K562 (cell line): ENCODE measurements at regions not wholly inside any gene's neighbourhood (a gene's known extent, or its start where the extent isn't known, plus 50 kb on each side); places are given as distances from the start of the nearest gene placed in this dataset.

Source experiments
- ATAC-seq: fragments of 200-7000 bp; cut with Tn5 transposase; 3 replicates; pipeline ENCODE4 v1.9.1; 2020; ENCODE audit warnings: moderate library complexity
- BruUV-seq: library from RNA; stranded (reverse); fragments of 400-500 nt; replicated peaks from 2 replicates; lab custom pipeline; 2021; lab: Mats Ljungman, UMichigan
- CTCF ChIA-PET: fragments of 300-600 bp; formaldehyde crosslinking; extraction: SDS; loops from one replicate; lab custom pipeline; 2021; ENCODE audit warnings: low intra/inter-chr PET ratio; lab: Yijun Ruan, JAX
- POLR2A ChIA-PET: fragments of 300-600, 350-650 bp; sonication (Branson Sonifier 250); formaldehyde crosslinking; extraction: SDS; loops from one replicate; lab custom pipeline; 2021; ENCODE audit warnings: antibody characterized with exemption, inconsistent platforms; lab: Yijun Ruan, JAX
- DNase-seq, 4 experiments: peaks; one replicate each; pipeline versions ENCODE4 v3.0.0 to v3.0.0-alpha.2; 2011 to 2018; ENCODE audit warnings: low spot score in 3 of 4, mixed read lengths in 3 of 4; ENCODE audit errors: extremely low read depth in 1 of 4
- FAIRE-seq: peaks from 2 replicates; lab custom pipeline; 2011; peaks lifted over from hg19 to GRCh38; lab: Jason Lieb, UNC
- H2AFZ ChIP-seq: 2 replicates; pipeline ENCODE4 v1.6.0; 2011; ENCODE audit warnings: low read depth, low read length, control low read depth, inconsistent platforms
- H3K27ac ChIP-seq: fragments of 200-600 bp; 3 replicates; pipeline ENCODE4 v1.8.0; 2011; ENCODE audit warnings: low read depth, mild to moderate bottlenecking, control low read depth, inconsistent platforms, low read length, moderate library complexity, mixed read lengths; ENCODE audit errors: extremely low read depth
- H3K27me3 ChIP-seq, 2 experiments: fragments of 300-600 bp in 1 of 2; 2 replicates in 1 of 2; 3 replicates in 1 of 2; pipeline versions ENCODE4 v1.6.0 to v1.8.0; 2011; ENCODE audit warnings: inconsistent platforms in 2 of 2, low read length in 2 of 2, mild to moderate bottlenecking in 1 of 2, mixed read lengths in 1 of 2, moderate library complexity in 1 of 2; ENCODE audit not compliant: control insufficient read depth in 2 of 2, insufficient read depth in 2 of 2
- H3K36me3 ChIP-seq: fragments of 300-600 bp; 3 replicates; pipeline ENCODE4 v1.8.0; 2011; ENCODE audit warnings: mild to moderate bottlenecking, low read length, inconsistent platforms; ENCODE audit not compliant: control insufficient read depth, insufficient read depth
- H3K4me1 ChIP-seq, 2 experiments: fragments of 200-600 bp in 1 of 2; replicated peaks in 1 of 2; 2 replicates in 1 of 2; 3 replicates in 1 of 2; pipeline versions ENCODE4 v1.5.1 to v1.8.0; 2011; ENCODE audit warnings: inconsistent platforms in 2 of 2, low read length in 2 of 2, mild to moderate bottlenecking in 1 of 2, mixed read lengths in 1 of 2, moderate library complexity in 1 of 2; ENCODE audit not compliant: control insufficient read depth in 2 of 2, insufficient read depth in 2 of 2
- H3K4me2 ChIP-seq: 2 replicates; pipeline ENCODE4 v1.6.1; 2011; ENCODE audit warnings: low read length, control low read depth, inconsistent platforms, mixed read lengths; ENCODE audit not compliant: insufficient read depth
- H3K4me3 ChIP-seq: fragments of 200-600 bp; sonication (generic), shearing (Covaris generic); 2 replicates; pipeline ENCODE4 v1.5.1; 2016; ENCODE audit warnings: control low read depth, inconsistent platforms
- H3K79me2 ChIP-seq: fragments of 200-600 bp; 3 replicates; pipeline ENCODE4 v1.8.0; 2011; ENCODE audit warnings: low read length, inconsistent platforms; ENCODE audit not compliant: control insufficient read depth, insufficient read depth
- H3K9ac ChIP-seq, 2 experiments: 2 replicates each; pipeline versions ENCODE4 v1.6.0 to v1.6.1; 2011; ENCODE audit warnings: low read depth in 2 of 2, low read length in 2 of 2, control low read depth in 1 of 2, inconsistent platforms in 1 of 2, mild to moderate bottlenecking in 1 of 2, mixed read lengths in 1 of 2; ENCODE audit not compliant: insufficient read depth in 1 of 2
- H3K9me1 ChIP-seq: one replicate; pipeline ENCODE4 v1.6.0; 2011; ENCODE audit warnings: inconsistent platforms, mild to moderate bottlenecking, low read length, moderate library complexity; ENCODE audit not compliant: control insufficient read depth, insufficient read depth
- H3K9me3 ChIP-seq: replicated peaks from 2 replicates; pipeline ENCODE4 v1.5.1; 2011; ENCODE audit warnings: low read depth, low read length, inconsistent platforms; ENCODE audit not compliant: control insufficient read depth, insufficient read depth
- H4K20me1 ChIP-seq: replicated peaks from 2 replicates; pipeline ENCODE4 v1.6.1; 2011; ENCODE audit warnings: low read length, inconsistent platforms, mixed read lengths; ENCODE audit not compliant: control insufficient read depth, insufficient read depth
- CC2D1A ChIP-seq: fragments of 450-650 bp; IDR thresholded peaks from 2 replicates; pipeline ENCODE4 v1.6.1; 2017; ENCODE audit warnings: mild to moderate bottlenecking
- CTBP1 ChIP-seq: fragments of 450-650 bp; IDR thresholded peaks from 2 replicates; pipeline ENCODE4 v1.6.1; 2016; ENCODE audit warnings: borderline replicate concordance
- ESRRB ChIP-seq: fragments of 250-450 bp; sonication (Bioruptor Pico); IDR thresholded peaks from 2 replicates; pipeline ENCODE4 v1.5.0; 2020; ENCODE audit warnings: mild to moderate bottlenecking, moderate library complexity, borderline replicate concordance
- GTF2F1 ChIP-seq: IDR thresholded peaks from 2 replicates; pipeline ENCODE4 v1.6.1; 2011; ENCODE audit warnings: low read depth, low read length, improper control_type of control experiment
- MAFG ChIP-seq: fragments of 450-650 bp; conservative IDR thresholded peaks from 2 replicates; pipeline ENCODE4 v1.6.1; 2016; ENCODE audit warnings: missing genetic modification characterization, missing compliant biosample characterization
- NBN ChIP-seq: fragments of 450-650 bp; IDR thresholded peaks from 2 replicates; pipeline ENCODE4 v1.6.1; 2016; ENCODE audit warnings: low read depth, mild to moderate bottlenecking
- SMARCB1 ChIP-seq: IDR thresholded peaks from 2 replicates; pipeline ENCODE4 v1.6.1; 2011; ENCODE audit warnings: improper control_type of control experiment, low read depth; ENCODE audit not compliant: insufficient read length
- SRF ChIP-seq, 2 experiments: fragments of 250-450, 450-650 bp in 1 of 2; sonication (Bioruptor Pico) in 1 of 2; sonication (generic) in 1 of 2; formaldehyde crosslinking; IDR thresholded peaks; 2 replicates each; pipeline versions ENCODE4 v1.5.0 to v1.5.1; 2020 to 2022; ENCODE audit warnings: mild to moderate bottlenecking in 1 of 2, missing genetic modification reagents in 1 of 2
- TGIF2 ChIP-seq: sonication (generic); formaldehyde crosslinking; IDR thresholded peaks from 2 replicates; pipeline ENCODE4 v1.8.1; 2022; ENCODE audit warnings: mild to moderate bottlenecking, missing genetic modification reagents, moderate library complexity
- WGBS: fragments of 100-300 bp; shearing (Covaris generic); methylation state at CpG from one replicate; pipeline ENCODE4 v1.1.6; 2016; ENCODE audit warnings: low coverage, mixed read lengths; ENCODE audit not compliant: insufficient coverage; ENCODE audit errors: missing lambda C conversion rate; 5-methylcytosine and 5-hydroxymethylcytosine counted together
- in situ Hi-C: fragments of 300-500 bp; cut with MboI; formaldehyde crosslinking; loops from 4 replicates; pipeline ENCODE4 v1.15.0; 2018; ENCODE audit warnings: inconsistent platforms, mixed read lengths
- intact Hi-C: fragments of 100-400 bp; cut with micrococcal nuclease; formaldehyde crosslinking; loops from 2 replicates; pipeline ENCODE4 v1.14.2; 2022
- TF ChIP-seq, protein P1 (sequence below): fragments of 200-400 bp; formaldehyde crosslinking; IDR thresholded peaks from 2 replicates; pipeline ENCODE4 v1.6.1; 2017; ENCODE audit warnings: mild to moderate bottlenecking, low read depth, low read length, moderate library complexity
- TF ChIP-seq, protein P2 (sequence below): sonication (generic); formaldehyde crosslinking; IDR thresholded peaks from 2 replicates; pipeline ENCODE4 v1.8.1; 2023; ENCODE audit warnings: mild to moderate bottlenecking, missing genetic modification reagents
- TF ChIP-seq, protein P3 (sequence below): IDR thresholded peaks from 2 replicates; pipeline ENCODE4 v1.6.1; 2011; ENCODE audit not compliant: insufficient read length; ENCODE audit errors: extremely low read depth
- TF ChIP-seq, protein P4 (sequence below): sonication (generic); formaldehyde crosslinking; IDR thresholded peaks from 2 replicates; pipeline ENCODE4 v1.8.1; 2023; ENCODE audit warnings: mild to moderate bottlenecking, missing genetic modification reagents, moderate library complexity
- TF ChIP-seq, protein P5 (sequence below): IDR thresholded peaks from 3 replicates; pipeline ENCODE4 v1.6.1; 2011; ENCODE audit warnings: borderline replicate concordance, mild to moderate bottlenecking, moderate library complexity; ENCODE audit not compliant: insufficient read length; ENCODE audit errors: extremely low read depth

DNA sequence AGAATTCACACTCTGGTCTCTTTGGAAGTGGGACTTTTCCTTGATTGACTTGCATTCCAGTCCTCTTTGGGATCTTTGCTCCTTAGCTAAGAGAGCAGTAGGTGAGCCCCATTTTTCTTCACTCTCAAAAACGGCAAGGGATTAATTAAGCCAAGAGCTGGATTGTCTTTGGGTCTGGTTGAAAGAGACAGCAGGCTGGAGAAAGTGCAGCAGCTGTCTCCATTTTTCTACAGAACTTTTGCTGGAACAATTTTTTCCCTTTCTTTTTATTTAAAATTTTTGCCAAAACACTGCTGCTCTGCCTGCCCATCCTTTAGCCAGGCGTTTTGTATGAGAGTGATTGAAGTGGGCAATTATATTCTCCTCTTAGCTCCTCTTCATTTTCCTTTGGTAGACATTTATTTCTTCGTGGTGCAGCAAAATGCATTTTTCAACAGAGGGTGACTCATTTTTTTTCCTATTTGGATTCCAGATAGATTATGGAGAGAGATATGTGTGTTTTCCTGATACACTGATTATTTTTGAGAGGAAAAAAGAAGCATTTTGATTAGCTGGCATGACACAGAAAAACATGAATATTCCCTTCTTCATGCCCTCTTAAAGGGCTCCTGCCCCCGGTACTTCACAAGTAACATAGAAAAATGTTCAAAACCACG lies 371.2 kb upstream of the NBEA start:
- Histone ChIP-seq H3K79me2 (no peaks in the 10 kb centered on the region), H3K27ac (no peak overlapping the region), H3K4me2 (no peak overlapping the region), H3K4me3 (no peak overlapping the region), H3K9ac (no peak overlapping the region), H3K9me1 (no peaks in the 10 kb centered on the region), H3K9me3 (no peaks in the 10 kb centered on the region), H3K36me3 (no peaks in the 10 kb centered on the region), H2AFZ (no peak overlapping the region), H3K27me3 (no peaks in the 10 kb centered on the region), H3K4me1 (no peaks in the 10 kb centered on the region), H4K20me1 (no peaks in the 10 kb centered on the region)
- intact Hi-C loops = no loop called here
- ATAC-seq (no peak), DNase-seq (no peak), FAIRE-seq (no peak)
- 0% methylated on average over 5 of the region's 5 CpGs for WGBS
- ChIA-PET POLR2A (no interaction called here), CTCF (no interaction called here)
- in situ Hi-C loops = no loop called here
- no TSS peak for BruUV-seq
- TF ChIP-seq CC2D1A = no peak
- TF ChIP-seq, protein P1, sequence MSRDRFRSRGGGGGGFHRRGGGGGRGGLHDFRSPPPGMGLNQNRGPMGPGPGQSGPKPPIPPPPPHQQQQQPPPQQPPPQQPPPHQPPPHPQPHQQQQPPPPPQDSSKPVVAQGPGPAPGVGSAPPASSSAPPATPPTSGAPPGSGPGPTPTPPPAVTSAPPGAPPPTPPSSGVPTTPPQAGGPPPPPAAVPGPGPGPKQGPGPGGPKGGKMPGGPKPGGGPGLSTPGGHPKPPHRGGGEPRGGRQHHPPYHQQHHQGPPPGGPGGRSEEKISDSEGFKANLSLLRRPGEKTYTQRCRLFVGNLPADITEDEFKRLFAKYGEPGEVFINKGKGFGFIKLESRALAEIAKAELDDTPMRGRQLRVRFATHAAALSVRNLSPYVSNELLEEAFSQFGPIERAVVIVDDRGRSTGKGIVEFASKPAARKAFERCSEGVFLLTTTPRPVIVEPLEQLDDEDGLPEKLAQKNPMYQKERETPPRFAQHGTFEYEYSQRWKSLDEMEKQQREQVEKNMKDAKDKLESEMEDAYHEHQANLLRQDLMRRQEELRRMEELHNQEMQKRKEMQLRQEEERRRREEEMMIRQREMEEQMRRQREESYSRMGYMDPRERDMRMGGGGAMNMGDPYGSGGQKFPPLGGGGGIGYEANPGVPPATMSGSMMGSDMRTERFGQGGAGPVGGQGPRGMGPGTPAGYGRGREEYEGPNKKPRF = no peak
- TF ChIP-seq ESRRB (CRISPR knock-in tag) = no peak
- TF ChIP-seq, protein P2, sequence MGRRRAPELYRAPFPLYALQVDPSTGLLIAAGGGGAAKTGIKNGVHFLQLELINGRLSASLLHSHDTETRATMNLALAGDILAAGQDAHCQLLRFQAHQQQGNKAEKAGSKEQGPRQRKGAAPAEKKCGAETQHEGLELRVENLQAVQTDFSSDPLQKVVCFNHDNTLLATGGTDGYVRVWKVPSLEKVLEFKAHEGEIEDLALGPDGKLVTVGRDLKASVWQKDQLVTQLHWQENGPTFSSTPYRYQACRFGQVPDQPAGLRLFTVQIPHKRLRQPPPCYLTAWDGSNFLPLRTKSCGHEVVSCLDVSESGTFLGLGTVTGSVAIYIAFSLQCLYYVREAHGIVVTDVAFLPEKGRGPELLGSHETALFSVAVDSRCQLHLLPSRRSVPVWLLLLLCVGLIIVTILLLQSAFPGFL = no peak
- TF ChIP-seq SMARCB1 = no peak
- no peak for TF ChIP-seq CTBP1
- TF ChIP-seq, protein P3, sequence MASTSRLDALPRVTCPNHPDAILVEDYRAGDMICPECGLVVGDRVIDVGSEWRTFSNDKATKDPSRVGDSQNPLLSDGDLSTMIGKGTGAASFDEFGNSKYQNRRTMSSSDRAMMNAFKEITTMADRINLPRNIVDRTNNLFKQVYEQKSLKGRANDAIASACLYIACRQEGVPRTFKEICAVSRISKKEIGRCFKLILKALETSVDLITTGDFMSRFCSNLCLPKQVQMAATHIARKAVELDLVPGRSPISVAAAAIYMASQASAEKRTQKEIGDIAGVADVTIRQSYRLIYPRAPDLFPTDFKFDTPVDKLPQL = no peak
- no peak for TF ChIP-seq SRF (CRISPR knock-in tag; IDR thresholded peaks at IDR 0.05)
- TF ChIP-seq TGIF2 (CRISPR knock-in tag) = no peak
- TF ChIP-seq MAFG (tag) = no peak
- TF ChIP-seq, protein P4, sequence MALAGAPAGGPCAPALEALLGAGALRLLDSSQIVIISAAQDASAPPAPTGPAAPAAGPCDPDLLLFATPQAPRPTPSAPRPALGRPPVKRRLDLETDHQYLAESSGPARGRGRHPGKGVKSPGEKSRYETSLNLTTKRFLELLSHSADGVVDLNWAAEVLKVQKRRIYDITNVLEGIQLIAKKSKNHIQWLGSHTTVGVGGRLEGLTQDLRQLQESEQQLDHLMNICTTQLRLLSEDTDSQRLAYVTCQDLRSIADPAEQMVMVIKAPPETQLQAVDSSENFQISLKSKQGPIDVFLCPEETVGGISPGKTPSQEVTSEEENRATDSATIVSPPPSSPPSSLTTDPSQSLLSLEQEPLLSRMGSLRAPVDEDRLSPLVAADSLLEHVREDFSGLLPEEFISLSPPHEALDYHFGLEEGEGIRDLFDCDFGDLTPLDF (CRISPR knock-in tag) = no peak
- no peak for TF ChIP-seq GTF2F1
- TF ChIP-seq NBN = no peak
- TF ChIP-seq, protein P5, sequence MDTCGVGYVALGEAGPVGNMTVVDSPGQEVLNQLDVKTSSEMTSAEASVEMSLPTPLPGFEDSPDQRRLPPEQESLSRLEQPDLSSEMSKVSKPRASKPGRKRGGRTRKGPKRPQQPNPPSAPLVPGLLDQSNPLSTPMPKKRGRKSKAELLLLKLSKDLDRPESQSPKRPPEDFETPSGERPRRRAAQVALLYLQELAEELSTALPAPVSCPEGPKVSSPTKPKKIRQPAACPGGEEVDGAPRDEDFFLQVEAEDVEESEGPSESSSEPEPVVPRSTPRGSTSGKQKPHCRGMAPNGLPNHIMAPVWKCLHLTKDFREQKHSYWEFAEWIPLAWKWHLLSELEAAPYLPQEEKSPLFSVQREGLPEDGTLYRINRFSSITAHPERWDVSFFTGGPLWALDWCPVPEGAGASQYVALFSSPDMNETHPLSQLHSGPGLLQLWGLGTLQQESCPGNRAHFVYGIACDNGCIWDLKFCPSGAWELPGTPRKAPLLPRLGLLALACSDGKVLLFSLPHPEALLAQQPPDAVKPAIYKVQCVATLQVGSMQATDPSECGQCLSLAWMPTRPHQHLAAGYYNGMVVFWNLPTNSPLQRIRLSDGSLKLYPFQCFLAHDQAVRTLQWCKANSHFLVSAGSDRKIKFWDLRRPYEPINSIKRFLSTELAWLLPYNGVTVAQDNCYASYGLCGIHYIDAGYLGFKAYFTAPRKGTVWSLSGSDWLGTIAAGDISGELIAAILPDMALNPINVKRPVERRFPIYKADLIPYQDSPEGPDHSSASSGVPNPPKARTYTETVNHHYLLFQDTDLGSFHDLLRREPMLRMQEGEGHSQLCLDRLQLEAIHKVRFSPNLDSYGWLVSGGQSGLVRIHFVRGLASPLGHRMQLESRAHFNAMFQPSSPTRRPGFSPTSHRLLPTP = no peak
